ENCODE measurements at regions not wholly inside any gene's neighbourhood (a gene's known extent, or its start where the extent isn't known, plus 50 kb on each side); places are given as distances from the start of the nearest gene placed in this dataset.

DNA sequence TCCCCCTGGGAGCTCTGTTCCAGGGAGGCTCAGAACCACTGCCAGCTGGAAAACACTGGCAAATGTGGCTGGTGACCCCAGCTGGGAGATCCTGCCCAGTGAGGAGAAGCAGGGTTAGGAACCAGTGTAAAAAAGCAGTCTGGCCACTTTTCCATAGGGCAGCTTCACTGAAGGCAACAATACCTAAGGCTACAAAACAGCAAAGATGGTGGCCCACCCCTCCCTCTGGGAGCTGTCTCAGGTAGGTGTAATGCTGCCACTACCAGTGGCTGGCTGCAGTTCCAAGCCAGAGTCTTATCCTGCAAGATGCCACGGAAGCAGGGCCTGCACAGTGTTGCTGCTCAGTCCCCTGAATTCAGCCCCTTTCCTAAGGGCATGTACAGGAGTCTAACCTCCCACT, 50.6 kb upstream of the ANO6 start:
- TF ChIP-seq, protein P1, sequence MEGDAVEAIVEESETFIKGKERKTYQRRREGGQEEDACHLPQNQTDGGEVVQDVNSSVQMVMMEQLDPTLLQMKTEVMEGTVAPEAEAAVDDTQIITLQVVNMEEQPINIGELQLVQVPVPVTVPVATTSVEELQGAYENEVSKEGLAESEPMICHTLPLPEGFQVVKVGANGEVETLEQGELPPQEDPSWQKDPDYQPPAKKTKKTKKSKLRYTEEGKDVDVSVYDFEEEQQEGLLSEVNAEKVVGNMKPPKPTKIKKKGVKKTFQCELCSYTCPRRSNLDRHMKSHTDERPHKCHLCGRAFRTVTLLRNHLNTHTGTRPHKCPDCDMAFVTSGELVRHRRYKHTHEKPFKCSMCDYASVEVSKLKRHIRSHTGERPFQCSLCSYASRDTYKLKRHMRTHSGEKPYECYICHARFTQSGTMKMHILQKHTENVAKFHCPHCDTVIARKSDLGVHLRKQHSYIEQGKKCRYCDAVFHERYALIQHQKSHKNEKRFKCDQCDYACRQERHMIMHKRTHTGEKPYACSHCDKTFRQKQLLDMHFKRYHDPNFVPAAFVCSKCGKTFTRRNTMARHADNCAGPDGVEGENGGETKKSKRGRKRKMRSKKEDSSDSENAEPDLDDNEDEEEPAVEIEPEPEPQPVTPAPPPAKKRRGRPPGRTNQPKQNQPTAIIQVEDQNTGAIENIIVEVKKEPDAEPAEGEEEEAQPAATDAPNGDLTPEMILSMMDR (IDR thresholded peaks at IDR 0.05): no peak
- TF ChIP-seq POLR2A (IDR thresholded peaks at IDR 0.05): no peak
